GM20000 (cell line): ENCODE measurements at regions not wholly inside any gene's neighbourhood (a gene's known extent, or its start where the extent isn't known, plus 50 kb on each side); places are given as distances from the start of the nearest gene placed in this dataset.

Experiments
- DNase-seq: peaks from one replicate; pipeline ENCODE4 v3.0.0; 2012; ENCODE audit warnings: low spot score
- CTCF ChIP-seq: IDR thresholded peaks from 2 replicates; pipeline ENCODE4 v1.5.1; 2012; ENCODE audit warnings: mild to moderate bottlenecking, control low read depth; ENCODE audit errors: extremely low read depth, missing control alignments

GRCh38 chr9:113822315-113822714 is 53.8 kb upstream of the ZNF618 start:
- DNase-seq: no peak
- no peak for TF ChIP-seq CTCF

- no peak for DNase-seq
- no peak for TF ChIP-seq CTCF
These were observed 52.7 kb upstream of the ZNF618 start for GRCh38 chr9:113823421-113823820.
